GM12875 (cell line): ENCODE measurements at regions not wholly inside any gene's neighbourhood (a gene's known extent, or its start where the extent isn't known, plus 50 kb on each side); places are given as distances from the start of the nearest gene placed in this dataset.

Source experiments
- H3K4me3 ChIP-seq: one replicate; pipeline ENCODE4 v1.5.1; 2011; ENCODE audit warnings: low read depth, low read length, control low read depth
- CTCF ChIP-seq: IDR thresholded peaks from 2 replicates; pipeline ENCODE4 v1.5.1; 2011; ENCODE audit warnings: low read depth, mild to moderate bottlenecking, control low read depth, inconsistent platforms, low read length, moderate library complexity, borderline replicate concordance; ENCODE audit not compliant: insufficient read depth

DNA sequence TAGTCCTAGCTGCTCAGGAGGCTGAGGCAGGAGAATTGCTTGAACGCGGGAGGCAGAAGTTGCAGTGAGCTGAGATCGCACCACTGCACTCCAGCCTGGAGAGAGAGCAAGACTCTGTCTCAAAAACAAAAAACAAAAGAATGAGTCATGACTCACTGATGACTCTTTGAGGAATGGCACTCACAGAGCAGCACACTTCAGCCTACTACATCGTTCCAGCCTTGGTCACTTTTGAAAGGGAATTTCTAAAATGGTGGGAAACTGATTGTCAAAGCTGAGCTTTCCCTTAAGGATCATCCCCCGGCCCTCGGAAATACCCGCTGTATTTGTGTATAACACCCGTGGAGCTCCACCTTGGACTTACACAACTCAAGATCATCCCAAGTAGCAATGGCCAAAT, 217.3 kb upstream of the HS6ST1 start:
- no peak overlapping the region for H3K4me3 ChIP-seq
- no peak for TF ChIP-seq CTCF

GRCh38 chr2:128536925-128537620, 218.4 kb upstream of the HS6ST1 start:
- no peak for TF ChIP-seq CTCF
- no peak overlapping the region for H3K4me3 ChIP-seq

GRCh38 chr2:128537646-128538045, 219.0 kb upstream of the HS6ST1 start:
- no peak overlapping the region for H3K4me3 ChIP-seq
- TF ChIP-seq CTCF: no peak

DNA sequence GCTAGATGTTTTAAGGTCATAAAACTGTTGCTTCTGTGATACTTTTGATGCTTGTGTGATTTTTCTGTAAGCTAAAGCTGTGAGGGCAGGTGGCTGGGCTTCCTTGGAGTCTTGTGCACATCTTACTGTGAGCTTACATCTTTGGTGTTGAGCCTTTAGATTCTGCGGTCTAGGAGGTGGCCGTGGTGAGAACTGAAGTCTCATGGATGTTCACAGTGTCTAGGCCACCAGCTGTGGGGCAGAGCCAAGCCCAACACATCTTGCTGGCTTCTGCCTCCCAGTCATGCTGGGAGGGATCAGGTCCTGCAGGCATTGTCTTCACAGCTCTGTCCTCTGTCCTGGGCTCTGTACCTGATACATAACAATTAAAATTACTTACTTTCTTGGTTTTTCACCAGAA, 219.7 kb upstream of the HS6ST1 start:
- TF ChIP-seq CTCF: no peak
- no peak overlapping the region for H3K4me3 ChIP-seq

DNA sequence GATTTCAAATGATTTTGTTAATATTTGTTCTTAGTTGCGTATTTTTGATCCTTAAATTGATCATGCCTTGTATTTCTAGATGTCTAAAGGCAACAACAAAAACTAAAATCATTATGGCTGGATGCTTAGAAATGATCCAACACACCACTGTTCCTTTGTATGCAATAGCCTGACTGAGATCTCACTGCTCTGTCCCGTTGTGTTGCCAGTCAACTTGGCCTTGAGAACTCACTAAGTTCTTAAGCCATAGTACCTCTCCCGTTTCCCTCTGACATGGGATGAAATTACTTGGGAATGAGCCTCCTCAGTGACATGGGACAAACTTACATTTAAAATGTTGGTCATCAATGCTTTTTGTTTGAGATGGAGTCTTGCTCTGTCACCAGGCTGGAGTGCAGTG, 222.0 kb upstream of the HS6ST1 start:
- no peak overlapping the region for H3K4me3 ChIP-seq
- TF ChIP-seq CTCF: no peak

DNA sequence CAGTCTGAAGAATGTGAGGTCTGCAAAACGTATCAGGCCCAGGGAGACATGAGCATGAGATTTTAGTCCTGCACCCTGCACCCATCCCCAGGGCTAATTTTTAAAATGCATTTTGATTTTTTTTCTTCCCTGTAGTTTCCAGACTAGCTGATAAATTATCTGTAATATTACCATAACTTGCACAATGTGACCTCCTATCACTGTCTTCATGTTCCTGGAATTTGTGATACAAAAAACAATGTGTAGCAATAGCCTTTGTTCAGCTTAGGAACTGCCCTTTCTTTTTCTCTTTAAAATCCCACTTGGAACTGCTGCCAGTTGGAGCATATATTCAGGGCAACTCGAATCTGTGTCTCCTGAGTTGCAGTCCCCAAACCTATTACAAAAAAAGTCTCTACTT, 222.8 kb upstream of the HS6ST1 start:
- H3K4me3 ChIP-seq: no peak overlapping the region
- TF ChIP-seq CTCF: no peak

GRCh38 chr2:128543036-128543435, 224.4 kb upstream of the HS6ST1 start:
- TF ChIP-seq CTCF: no peak
- no peak overlapping the region for H3K4me3 ChIP-seq
